ENCODE measurements at regions not wholly inside any gene's neighbourhood (a gene's known extent, or its start where the extent isn't known, plus 50 kb on each side); places are given as distances from the start of the nearest gene placed in this dataset.

DNA sequence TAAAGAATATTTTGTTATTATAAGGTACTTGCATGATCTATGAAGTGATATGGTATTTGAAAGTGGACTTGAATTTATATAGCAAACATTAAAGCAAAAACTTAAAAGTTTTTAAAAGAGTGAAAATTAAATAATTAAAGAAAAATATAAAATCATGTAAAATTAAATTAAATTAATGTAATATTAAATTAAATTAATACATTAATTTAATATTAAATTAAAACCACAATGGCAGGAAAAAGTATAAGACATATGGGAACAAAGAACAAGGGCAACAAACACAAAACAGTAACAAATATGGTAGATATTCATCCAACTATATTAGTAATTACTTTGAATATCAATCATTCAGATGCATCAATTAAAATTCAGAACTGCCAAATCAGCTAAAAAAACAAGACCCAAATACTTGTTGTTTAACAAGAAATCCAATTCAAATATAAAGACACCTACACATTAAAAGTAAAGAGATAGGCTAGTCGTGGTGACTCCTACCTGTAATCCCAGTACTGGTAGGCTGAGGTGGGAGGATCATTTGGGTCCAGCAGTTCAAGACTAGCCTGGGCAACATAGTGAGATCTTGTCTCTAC, 992.2 kb upstream of the MIR17HG start:
- TF ChIP-seq POLR2AphosphoS5 (IDR thresholded peaks at IDR 0.05; ENCODE audit: low read depth), result no peak
- TF ChIP-seq CTCF (conservative IDR thresholded peaks at IDR 0.05; ENCODE audit: low read depth in 2 of 2), result no peak
- no peak for TF ChIP-seq EZH2 (IDR thresholded peaks at IDR 0.05; ENCODE audit: low read depth, unreplicated experiment)
- TF ChIP-seq, protein P1, sequence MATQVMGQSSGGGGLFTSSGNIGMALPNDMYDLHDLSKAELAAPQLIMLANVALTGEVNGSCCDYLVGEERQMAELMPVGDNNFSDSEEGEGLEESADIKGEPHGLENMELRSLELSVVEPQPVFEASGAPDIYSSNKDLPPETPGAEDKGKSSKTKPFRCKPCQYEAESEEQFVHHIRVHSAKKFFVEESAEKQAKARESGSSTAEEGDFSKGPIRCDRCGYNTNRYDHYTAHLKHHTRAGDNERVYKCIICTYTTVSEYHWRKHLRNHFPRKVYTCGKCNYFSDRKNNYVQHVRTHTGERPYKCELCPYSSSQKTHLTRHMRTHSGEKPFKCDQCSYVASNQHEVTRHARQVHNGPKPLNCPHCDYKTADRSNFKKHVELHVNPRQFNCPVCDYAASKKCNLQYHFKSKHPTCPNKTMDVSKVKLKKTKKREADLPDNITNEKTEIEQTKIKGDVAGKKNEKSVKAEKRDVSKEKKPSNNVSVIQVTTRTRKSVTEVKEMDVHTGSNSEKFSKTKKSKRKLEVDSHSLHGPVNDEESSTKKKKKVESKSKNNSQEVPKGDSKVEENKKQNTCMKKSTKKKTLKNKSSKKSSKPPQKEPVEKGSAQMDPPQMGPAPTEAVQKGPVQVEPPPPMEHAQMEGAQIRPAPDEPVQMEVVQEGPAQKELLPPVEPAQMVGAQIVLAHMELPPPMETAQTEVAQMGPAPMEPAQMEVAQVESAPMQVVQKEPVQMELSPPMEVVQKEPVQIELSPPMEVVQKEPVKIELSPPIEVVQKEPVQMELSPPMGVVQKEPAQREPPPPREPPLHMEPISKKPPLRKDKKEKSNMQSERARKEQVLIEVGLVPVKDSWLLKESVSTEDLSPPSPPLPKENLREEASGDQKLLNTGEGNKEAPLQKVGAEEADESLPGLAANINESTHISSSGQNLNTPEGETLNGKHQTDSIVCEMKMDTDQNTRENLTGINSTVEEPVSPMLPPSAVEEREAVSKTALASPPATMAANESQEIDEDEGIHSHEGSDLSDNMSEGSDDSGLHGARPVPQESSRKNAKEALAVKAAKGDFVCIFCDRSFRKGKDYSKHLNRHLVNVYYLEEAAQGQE (IDR thresholded peaks at IDR 0.05; ENCODE audit: unreplicated experiment), result no peak
- no peak for TF ChIP-seq ETS1 (IDR thresholded peaks at IDR 0.05)
- TF ChIP-seq EZH2phosphoT487 (IDR thresholded peaks at IDR 0.05; ENCODE audit: unreplicated experiment), result no peak

Measured in GM23338 (cell line).